ENCODE measurements at regions not wholly inside any gene's neighbourhood (a gene's known extent, or its start where the extent isn't known, plus 50 kb on each side); places are given as distances from the start of the nearest gene placed in this dataset.

DNA sequence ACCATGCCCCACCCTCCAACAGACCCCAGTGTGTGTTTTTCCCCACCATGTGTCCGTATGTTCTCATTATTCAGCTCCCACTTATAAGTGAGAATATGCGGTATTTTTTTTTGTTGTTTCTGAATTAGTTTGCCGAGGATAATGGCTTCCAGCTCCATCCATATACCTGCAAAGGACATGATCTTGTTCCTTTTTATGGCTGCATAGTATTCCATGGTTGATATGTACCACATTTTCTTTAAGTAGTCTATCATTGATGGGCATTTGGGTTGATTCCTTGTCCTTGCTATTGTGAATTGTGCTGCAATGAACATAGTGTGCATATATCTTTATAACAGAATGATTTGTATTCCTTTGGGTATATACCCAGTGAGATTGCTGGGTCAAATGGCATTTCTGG lies 176.9 kb downstream of the UTRN start:
- Histone ChIP-seq H2BK5ac (ENCODE audit: insufficient read length, low read length) (no peak overlapping the region), H3K9ac (ENCODE audit: extremely low read depth, insufficient read length, low read length) (no peak overlapping the region), H4K8ac (replicated peaks; ENCODE audit: insufficient read length, low read depth, low read length) (no peak overlapping the region), H3K27me3 (ENCODE audit: insufficient read depth, low read length) (no peaks in the 10 kb centered on the region), H3K27ac (ENCODE audit: insufficient read length, low read depth, low read length) (no peak overlapping the region), H3K14ac (ENCODE audit: insufficient read depth, low read length) (no peak overlapping the region), H3K79me1 (ENCODE audit: insufficient read depth, low read depth, low read length, poor library complexity, severe bottlenecking) (no peaks in the 10 kb centered on the region), H4K20me1 (ENCODE audit: control insufficient read depth, insufficient read depth, insufficient read length) (no peaks in the 10 kb centered on the region), H3T11ph (ENCODE audit: low read length) (no peak overlapping the region), H3K4me1 (ENCODE audit: insufficient read depth, low read length) (peaks cover 2% of the 10 kb centered on the region; the same call in 1 of the 2 replicates), H3K9me3 (ENCODE audit: control insufficient read depth, low read depth, low read length) (no peaks in the 10 kb centered on the region), H3K4ac (ENCODE audit: low read depth, low read length) (no peak overlapping the region), H3K56ac (ENCODE audit: insufficient read length, low read depth, low read length) (no peak overlapping the region), H4K91ac (ENCODE audit: insufficient read length, low read depth, low read length) (no peak overlapping the region), H3K23me2 (ENCODE audit: insufficient read length, low read depth, low read length, poor library complexity, severe bottlenecking) (no peaks in the 10 kb centered on the region), H3K79me2 (ENCODE audit: insufficient read depth, low read length) (no peaks in the 10 kb centered on the region), H3K18ac (ENCODE audit: insufficient read length, low read depth, low read length) (no peak overlapping the region), H2BK15ac (ENCODE audit: low read depth, low read length) (no peak overlapping the region), H3K23ac (ENCODE audit: insufficient read length, low read depth, low read length) (no peak overlapping the region), H2BK120ac (ENCODE audit: low read depth, low read length, poor library complexity, severe bottlenecking) (no peak overlapping the region), H2BK12ac (ENCODE audit: insufficient read length, low read depth, low read length) (no peak overlapping the region), H2AK5ac (ENCODE audit: insufficient read length, low read length) (no peak overlapping the region), H4K5ac (ENCODE audit: insufficient read length, low read depth, low read length) (no peak overlapping the region), H2AFZ (ENCODE audit: low read length) (no peak overlapping the region), H3K4me2 (ENCODE audit: insufficient read depth, insufficient read length, low read length) (no peak overlapping the region), H2BK20ac (ENCODE audit: low read depth, low read length, poor library complexity, severe bottlenecking) (no peak overlapping the region)
- H3K4me3 Mint-ChIP-seq = no peak overlapping the region
- no CpG with 5 or more reads among the region's 3 CpGs for WGBS (ENCODE audit: extremely low coverage, insufficient read length, low lambda C conversion rate)
- H3K27me3 Mint-ChIP-seq (ENCODE audit: low read depth) = no peaks in the 10 kb centered on the region
- no peaks in the 10 kb centered on the region for H3K9me3 Mint-ChIP-seq
- no peak overlapping the region for H3K27ac Mint-ChIP-seq
- no peak for DNase-seq
- TF ChIP-seq CTCF (conservative IDR thresholded peaks at IDR 0.05) = no peak
- peaks cover 0 to 47% (median 25%) of the 10 kb centered on the region in 3 experiments; a peak in 6 of 7 replicates for H3K36me3 Mint-ChIP-seq (ENCODE audit: insufficient read depth in 1 of 3, low read depth in 3 of 3)
- H3K4me1 Mint-ChIP-seq = peaks cover 5 to 6% of the 10 kb centered on the region in 2 experiments

All from H9 (cell line).